Gastrocnemius medialis (tissue), 4 donors: ENCODE measurements at regions not wholly inside any gene's neighbourhood (a gene's known extent, or its start where the extent isn't known, plus 50 kb on each side); places are given as distances from the start of the nearest gene placed in this dataset.

Experiments used
- ATAC-seq, 2 donors: fragments of 150-250 bp; one replicate each; pipeline ENCODE4 v1.9.1; 2016
- DNase-seq, 2 donors: peaks; one replicate each; pipeline ENCODE4 v3.0.0-alpha.2; 2019
- H3K27ac ChIP-seq, 4 donors: fragments of 200-600 bp; sonication (generic); 1 replicate in 1 of 4; 2 replicates in 3 of 4; pipeline ENCODE4 v1.5.1; 2016 to 2018; ENCODE audit warnings: mild to moderate bottlenecking in 2 of 4, moderate library complexity in 1 of 4
- H3K27me3 ChIP-seq, 3 donors: fragments of 200-600 bp; sonication (generic) in 2 of 3; 1 replicate in 1 of 3; 2 replicates in 2 of 3; pipeline versions ENCODE4 v1.5.1 to v1.6.0; 2016 to 2019; ENCODE audit warnings: mild to moderate bottlenecking in 1 of 3, moderate library complexity in 1 of 3
- H3K36me3 ChIP-seq, 2 donors: fragments of 200-600 bp; sonication (generic) in 1 of 2; one replicate each; pipeline ENCODE4 v1.5.1; 2017 to 2018
- H3K4me1 ChIP-seq, 2 donors: fragments of 200-600 bp; sonication (generic) in 1 of 2; one replicate each; pipeline ENCODE4 v1.5.1; 2016 to 2017; ENCODE audit warnings: mild to moderate bottlenecking in 2 of 2
- H3K4me3 ChIP-seq, 4 donors: fragments of 200-600 bp; sonication (generic) in 3 of 4; 1 replicate in 1 of 4; 2 replicates in 3 of 4; pipeline ENCODE4 v1.5.1; 2016 to 2019; ENCODE audit warnings: mild to moderate bottlenecking in 2 of 4
- H3K9me3 ChIP-seq, 3 donors: fragments of 200-600 bp; sonication (generic) in 2 of 3; 1 replicate in 1 of 3; 2 replicates in 2 of 3; pipeline ENCODE4 v1.5.1; 2016 to 2019
- CTCF ChIP-seq, 5 experiments: fragments of 450-650 bp in 3 of 5; fragments of 200-600 bp in 2 of 5; sonication (generic) in 2 of 5; IDR thresholded peaks in 4 of 5; conservative IDR thresholded peaks in 1 of 5; 1 replicate in 4 of 5; 2 replicates in 1 of 5; pipeline ENCODE4 v1.5.1; 2016 to 2019; ENCODE audit warnings: antibody characterized with exemption in 5 of 5, mild to moderate bottlenecking in 3 of 5, moderate library complexity in 3 of 5
- POLR2A ChIP-seq, 2 donors: fragments of 450-650 bp; IDR thresholded peaks; one replicate each; pipeline ENCODE4 v1.6.1; 2017; ENCODE audit warnings: antibody characterized with exemption in 2 of 2, mild to moderate bottlenecking in 2 of 2, moderate library complexity in 2 of 2
- in situ Hi-C, 4 donors: fragments of 200-750 bp; cut with MboI; loops; one replicate each; pipeline versions ENCODE4 v1.15.0 to v1.8.0; 2017; ENCODE audit warnings: low sequenced_read_pairs in 4 of 4
- intact Hi-C: fragments of 100-400 bp; cut with DNase I; formaldehyde crosslinking; loops from one replicate; pipeline ENCODE4 v1.15.1; 2023; ENCODE audit warnings: low total_unique reads

- ATAC-seq (no peak), DNase-seq (no peak)
- intact Hi-C loops (no loop called here), in situ Hi-C loops (no loop called here)
- Histone ChIP-seq H3K4me3 (no peak overlapping the region), H3K9me3 (no peaks in the 10 kb centered on the region), H3K27me3 (no peaks in the 10 kb centered on the region), H3K4me1 (no peaks in the 10 kb centered on the region), H3K36me3 (no peaks in the 10 kb centered on the region), H3K27ac (no peak overlapping the region)
- TF ChIP-seq CTCF (IDR thresholded peaks at IDR 0.05 in 4 of 5, conservative IDR thresholded peaks at IDR 0.05 in 1 of 5) = no peak
Observed at GRCh38 chr6:48213076-48213788, 102.2 kb upstream of the PTCHD4 start.

- no peaks in the 10 kb centered on the region for H3K36me3 ChIP-seq
- H3K4me3 ChIP-seq = no peak overlapping the region
- intact Hi-C loops (no loop called here), in situ Hi-C loops (no loop called here)
- TF ChIP-seq POLR2A (IDR thresholded peaks at IDR 0.05) (no peak), CTCF (IDR thresholded peaks at IDR 0.05 in 4 of 5, conservative IDR thresholded peaks at IDR 0.05 in 1 of 5) (no peak)
- no peak overlapping the region for H3K27ac ChIP-seq
- no peaks in the 10 kb centered on the region for H3K4me1 ChIP-seq
- H3K27me3 ChIP-seq = no peaks in the 10 kb centered on the region
- no peaks in the 10 kb centered on the region for H3K9me3 ChIP-seq
- ATAC-seq (no peak), DNase-seq (no peak)
Observed at GRCh38 chr6:48212501-48212900, 101.5 kb upstream of the PTCHD4 start.

GRCh38 chr6:48206091-48206490 lies 95.1 kb upstream of the PTCHD4 start:
- H3K27me3 ChIP-seq = no peaks in the 10 kb centered on the region
- TF ChIP-seq POLR2A (IDR thresholded peaks at IDR 0.05) = no peak
- TF ChIP-seq CTCF (IDR thresholded peaks at IDR 0.05 in 4 of 5, conservative IDR thresholded peaks at IDR 0.05 in 1 of 5) = no peak

GRCh38 chr6:48200869-48201390 lies 89.9 kb upstream of the PTCHD4 start:
- TF ChIP-seq CTCF (IDR thresholded peaks at IDR 0.05 in 4 of 5, conservative IDR thresholded peaks at IDR 0.05 in 1 of 5) = no peak
- TF ChIP-seq POLR2A (IDR thresholded peaks at IDR 0.05) = no peak
- intact Hi-C loops (no loop called here), in situ Hi-C loops (no loop called here)
- no peak overlapping the region for H3K4me3 ChIP-seq
- no peaks in the 10 kb centered on the region for H3K9me3 ChIP-seq
- ATAC-seq = no peak
- no peaks in the 10 kb centered on the region for H3K4me1 ChIP-seq
- no peaks in the 10 kb centered on the region for H3K36me3 ChIP-seq
- no peak overlapping the region for H3K27ac ChIP-seq
- no peak for DNase-seq
- no peaks in the 10 kb centered on the region for H3K27me3 ChIP-seq

More at GRCh38 chr6:48206091-48206490, 95.1 kb upstream of the PTCHD4 start:
- DNase-seq = no peak
- H3K4me1 ChIP-seq = no peaks in the 10 kb centered on the region
- H3K4me3 ChIP-seq = no peak overlapping the region
- no peak for ATAC-seq
- no peak overlapping the region for H3K27ac ChIP-seq
- in situ Hi-C loops (no loop called here), intact Hi-C loops (no loop called here)
- no peaks in the 10 kb centered on the region for H3K9me3 ChIP-seq
- H3K36me3 ChIP-seq = no peaks in the 10 kb centered on the region

- DNase-seq (no peak), ATAC-seq (no peak)
- H3K36me3 ChIP-seq = no peaks in the 10 kb centered on the region
- no peaks in the 10 kb centered on the region for H3K4me1 ChIP-seq
- no peak overlapping the region for H3K4me3 ChIP-seq
- no peak overlapping the region for H3K27ac ChIP-seq
- H3K27me3 ChIP-seq = no peaks in the 10 kb centered on the region
- intact Hi-C loops (no loop called here), in situ Hi-C loops (no loop called here)
- no peaks in the 10 kb centered on the region for H3K9me3 ChIP-seq
- TF ChIP-seq CTCF (IDR thresholded peaks at IDR 0.05 in 4 of 5, conservative IDR thresholded peaks at IDR 0.05 in 1 of 5) (no peak), POLR2A (IDR thresholded peaks at IDR 0.05) (no peak)
Observed at GRCh38 chr6:48199499-48199898, 88.5 kb upstream of the PTCHD4 start.
